MM.1S (cell line): ENCODE measurements at regions not wholly inside any gene's neighbourhood (a gene's known extent, or its start where the extent isn't known, plus 50 kb on each side); places are given as distances from the start of the nearest gene placed in this dataset.

Source experiments
- DNase-seq: peaks from one replicate; pipeline ENCODE4 v3.0.0-alpha.2; 2015
- H2AFZ ChIP-seq: fragments of 300-600 bp; sonication (generic); 2 replicates; pipeline ENCODE4 v1.6.0; 2016; ENCODE audit warnings: antibody characterized with exemption, low read length
- H3F3A ChIP-seq: fragments of 300-600 bp; sonication (generic); 2 replicates; pipeline ENCODE4 v1.6.1; 2016; ENCODE audit warnings: mild to moderate bottlenecking, antibody characterized with exemption, low read length, moderate library complexity, mixed read lengths; ENCODE audit not compliant: insufficient read depth
- H3K27ac ChIP-seq: fragments of 300-600 bp; sonication (generic); 2 replicates; pipeline ENCODE4 v1.5.1; 2016; ENCODE audit warnings: mild to moderate bottlenecking, low read length
- H3K27me3 ChIP-seq: fragments of 300-600 bp; sonication (generic); replicated peaks from 2 replicates; pipeline ENCODE4 v1.6.0; 2016; ENCODE audit warnings: low read length; ENCODE audit not compliant: insufficient read depth
- H3K36me3 ChIP-seq: fragments of 300-600 bp; sonication (generic); replicated peaks from 2 replicates; pipeline ENCODE4 v1.6.1; 2016; ENCODE audit warnings: mild to moderate bottlenecking, low read length, mixed read lengths; ENCODE audit not compliant: insufficient read depth
- H3K4me1 ChIP-seq: fragments of 300-600 bp; sonication (generic); 2 replicates; pipeline ENCODE4 v1.6.1; 2016; ENCODE audit warnings: low read length, mixed read lengths
- H3K4me2 ChIP-seq: fragments of 300-600 bp; sonication (generic); 2 replicates; pipeline ENCODE4 v1.6.0; 2016; ENCODE audit warnings: low read depth, low read length
- H3K4me3 ChIP-seq: fragments of 300-600 bp; sonication (generic); 2 replicates; pipeline ENCODE4 v1.5.1; 2016; ENCODE audit warnings: low read length, mixed read lengths
- H3K79me2 ChIP-seq: fragments of 300-600 bp; sonication (generic); 2 replicates; pipeline ENCODE4 v1.6.1; 2016; ENCODE audit warnings: mixed run types, low read length, mixed read lengths
- H3K9ac ChIP-seq: fragments of 300-600 bp; sonication (generic); 2 replicates; pipeline ENCODE4 v1.6.1; 2016; ENCODE audit warnings: low read length, mixed read lengths
- H3K9me2 ChIP-seq: fragments of 300-600 bp; sonication (generic); replicated peaks from 2 replicates; pipeline ENCODE4 v1.6.1; 2016; ENCODE audit warnings: mild to moderate bottlenecking, low read length, mixed read lengths; ENCODE audit not compliant: insufficient read depth
- H3K9me3 ChIP-seq: fragments of 300-600 bp; sonication (generic); replicated peaks from 2 replicates; pipeline ENCODE4 v1.6.1; 2016; ENCODE audit warnings: mild to moderate bottlenecking, low read length, mixed read lengths; ENCODE audit not compliant: insufficient read depth
- H4K20me1 ChIP-seq: fragments of 300-600 bp; sonication (generic); 2 replicates; pipeline ENCODE4 v1.6.1; 2016; ENCODE audit warnings: mild to moderate bottlenecking, low read length, moderate library complexity, mixed read lengths; ENCODE audit not compliant: insufficient read depth
- CTCF ChIP-seq: fragments of 300-600 bp; sonication (generic); IDR thresholded peaks from 2 replicates; pipeline ENCODE4 v1.5.1; 2016; ENCODE audit warnings: antibody characterized with exemption, low read length, mixed read lengths
- EZH2 ChIP-seq: fragments of 300-600 bp; sonication (generic); optimal IDR thresholded peaks from 2 replicates; pipeline ENCODE3; 2017; ENCODE audit warnings: low read depth, mild to moderate bottlenecking, antibody characterized with exemption, low read length, mixed read lengths
- EZH2phosphoT487 ChIP-seq: fragments of 300-600 bp; sonication (generic); IDR thresholded peaks from 2 replicates; pipeline ENCODE4 v1.6.1; 2018; ENCODE audit warnings: antibody characterized with exemption, low read length

DNA sequence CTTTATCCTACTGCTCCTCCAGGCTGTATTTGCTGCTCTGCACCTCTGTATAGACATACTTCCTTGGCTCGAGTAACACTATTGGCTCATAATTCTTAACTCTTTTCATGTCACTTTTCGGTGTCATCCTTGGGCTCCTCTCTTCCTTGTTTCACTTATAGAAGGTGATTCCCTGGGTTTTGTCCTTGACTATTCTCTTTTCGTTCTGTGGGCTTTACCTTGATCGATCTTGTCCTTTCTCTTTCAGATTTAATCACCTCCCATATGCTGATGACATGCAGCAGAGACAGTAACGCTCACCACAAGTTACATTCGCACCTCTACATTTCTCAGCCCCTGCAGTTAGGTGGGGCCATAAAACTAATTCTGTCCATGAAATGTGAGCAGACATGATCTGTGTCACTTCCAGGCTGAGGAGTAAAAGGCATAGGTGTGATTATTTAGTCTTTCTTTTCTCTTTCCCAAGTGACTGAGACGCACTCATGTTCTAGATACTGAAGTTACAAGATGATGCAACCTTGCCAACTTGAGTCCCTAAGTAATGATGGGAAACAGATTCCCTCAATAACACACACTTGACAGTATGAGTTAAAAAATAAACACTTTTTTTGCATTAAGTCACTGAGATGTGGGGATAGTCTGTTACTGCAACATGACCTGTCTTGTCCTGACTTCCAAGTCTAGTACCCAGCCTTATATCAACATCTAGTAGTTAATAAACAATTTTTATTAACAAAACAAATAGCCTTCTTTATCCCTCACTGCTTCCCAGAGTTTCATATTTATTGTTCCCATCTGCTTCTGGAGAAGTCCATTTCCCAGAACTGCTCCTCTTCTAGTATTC lies 49.9 kb upstream of the HAO2 start:
- Histone ChIP-seq H4K20me1 (no peaks in the 10 kb centered on the region), H3K4me2 (no peak overlapping the region), H2AFZ (no peak overlapping the region), H3K9me3 (no peaks in the 10 kb centered on the region), H3K4me1 (no peaks in the 10 kb centered on the region), H3K4me3 (no peak overlapping the region), H3K27ac (no peak overlapping the region), H3K79me2 (no peaks in the 10 kb centered on the region), H3K36me3 (no peaks in the 10 kb centered on the region), H3F3A (no peaks in the 10 kb centered on the region), H3K27me3 (no peaks in the 10 kb centered on the region), H3K9me2 (no peaks in the 10 kb centered on the region), H3K9ac (no peak overlapping the region)
- DNase-seq = no peak
- TF ChIP-seq EZH2phosphoT487 = no peak
- TF ChIP-seq CTCF = no peak
- TF ChIP-seq EZH2 = no peak
